CD4-positive, alpha-beta T cell treated with Interleukin-6 for 4 hours (primary cell): ENCODE measurements at regions not wholly inside any gene's neighbourhood (a gene's known extent, or its start where the extent isn't known, plus 50 kb on each side); places are given as distances from the start of the nearest gene placed in this dataset.

Source experiments
- DNase-seq: peaks from one replicate; pipeline ENCODE4 v3.0.0-alpha.2; 2020; ENCODE audit warnings: mixed read lengths

DNA sequence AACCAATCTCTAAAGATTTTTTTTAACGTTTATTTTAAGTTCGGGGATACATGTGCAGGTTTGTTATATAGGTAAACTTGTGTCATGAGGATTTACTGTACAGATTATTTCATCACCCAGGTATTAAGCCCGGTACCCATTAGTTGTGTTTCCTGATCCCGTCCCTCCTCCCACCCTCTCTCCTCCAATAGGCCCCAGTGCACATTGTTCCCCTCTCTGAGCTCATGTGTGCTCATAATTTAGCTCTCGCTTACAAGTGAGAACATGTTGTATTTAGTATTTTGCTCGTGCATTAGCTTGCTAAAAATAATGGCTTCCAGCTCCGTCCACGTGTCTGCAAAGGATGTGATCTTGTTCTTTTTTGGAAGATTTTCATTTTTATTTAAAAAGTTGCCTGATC is 2309.4 kb upstream of the AGA start:
- no peak for DNase-seq

DNA sequence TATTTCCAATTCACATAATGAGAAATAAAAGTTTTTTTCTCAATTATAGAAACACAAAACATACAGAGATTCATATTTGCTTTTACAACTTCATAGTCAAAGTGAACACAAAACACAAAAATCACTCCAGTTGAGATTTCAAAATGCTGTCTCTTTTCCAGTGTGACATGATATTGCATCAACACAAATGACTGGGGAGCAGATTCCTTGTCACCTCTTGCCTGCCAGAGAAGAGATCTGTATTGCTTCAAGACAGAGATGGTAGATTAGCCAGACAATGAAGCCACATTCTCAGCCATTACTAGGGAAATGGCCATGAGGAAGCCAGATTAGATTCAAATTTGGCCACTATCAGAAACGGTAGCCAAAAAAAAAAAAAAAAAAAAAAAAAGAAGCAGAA is 2313.1 kb upstream of the AGA start:
- no peak for DNase-seq

DNA sequence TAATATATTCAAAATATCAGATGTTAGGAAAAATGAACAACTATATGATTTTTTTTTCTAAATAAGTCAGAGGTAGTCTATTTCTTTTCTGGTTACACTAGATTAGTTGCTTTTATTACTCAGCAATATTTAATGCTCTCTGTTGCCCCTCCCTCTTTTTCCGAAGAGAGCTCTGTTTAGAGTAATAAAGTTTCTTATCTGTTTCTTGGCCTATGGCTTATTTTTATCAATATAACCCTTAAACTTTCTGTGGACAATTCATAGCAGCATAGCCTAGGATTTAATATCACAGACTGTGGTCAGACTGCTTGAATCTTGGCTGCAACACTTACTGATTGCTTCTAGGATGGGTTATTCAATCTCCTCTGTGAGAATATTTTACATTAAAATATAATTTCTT is 2315.4 kb upstream of the AGA start:
- DNase-seq = no peak

DNA sequence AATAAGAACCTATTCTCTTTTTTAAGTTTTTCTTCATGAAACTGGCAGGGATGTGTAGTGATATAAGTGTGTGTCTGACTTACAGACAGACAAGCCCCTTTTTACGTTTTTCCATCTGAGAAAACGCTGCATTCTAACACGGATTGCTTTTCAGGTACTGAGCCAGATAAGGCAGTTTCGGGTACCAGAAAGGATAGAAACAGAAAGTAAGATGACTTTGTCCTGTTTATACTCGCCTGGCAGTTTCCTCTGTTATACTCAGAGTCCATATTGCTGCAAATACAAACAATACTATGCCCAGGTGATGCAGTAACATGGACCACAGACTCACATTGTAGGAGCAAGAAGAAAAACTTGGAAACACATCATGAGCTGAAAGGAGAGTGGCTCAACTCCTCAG is 2320.6 kb upstream of the AGA start:
- DNase-seq = no peak

DNA sequence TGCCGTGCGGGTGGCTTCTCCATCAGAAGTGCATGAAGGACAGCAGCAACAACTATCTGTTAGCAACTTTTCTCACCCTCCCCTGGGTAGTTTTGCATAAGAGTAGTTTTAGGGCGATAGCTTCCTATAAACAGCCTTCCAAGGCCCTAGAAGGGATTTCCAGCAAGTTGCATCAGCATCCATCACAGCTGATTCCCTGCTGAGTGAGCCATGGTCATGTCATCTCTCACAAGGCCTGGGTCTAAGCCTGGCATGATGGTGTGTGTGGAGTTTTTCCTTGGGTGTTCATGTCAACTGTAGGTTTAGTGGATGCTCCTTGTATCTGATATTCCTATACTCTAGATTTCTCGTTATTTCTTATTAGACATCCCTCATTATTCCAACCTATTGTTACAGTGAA is 2324.7 kb upstream of the AGA start:
- no peak for DNase-seq

DNA sequence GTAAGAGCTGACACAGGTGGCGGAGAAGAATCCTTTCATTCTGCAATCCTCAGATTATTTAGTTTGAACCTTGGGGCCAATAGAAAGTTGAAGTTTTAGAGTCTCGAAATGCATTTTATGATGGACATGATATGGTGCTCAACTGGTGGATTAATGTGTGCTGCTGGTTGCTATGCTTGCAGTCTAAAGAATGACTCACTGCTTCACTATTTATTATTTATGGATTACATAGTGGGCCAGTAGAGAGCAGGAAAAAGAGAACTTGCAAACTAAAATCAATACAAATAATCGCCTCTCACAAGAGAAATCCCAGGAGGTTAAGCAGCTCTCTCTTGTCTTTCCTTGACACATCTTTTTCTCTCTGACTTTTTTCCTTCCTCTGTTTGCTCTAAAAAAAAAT is 2326.8 kb upstream of the AGA start:
- no peak for DNase-seq

DNA sequence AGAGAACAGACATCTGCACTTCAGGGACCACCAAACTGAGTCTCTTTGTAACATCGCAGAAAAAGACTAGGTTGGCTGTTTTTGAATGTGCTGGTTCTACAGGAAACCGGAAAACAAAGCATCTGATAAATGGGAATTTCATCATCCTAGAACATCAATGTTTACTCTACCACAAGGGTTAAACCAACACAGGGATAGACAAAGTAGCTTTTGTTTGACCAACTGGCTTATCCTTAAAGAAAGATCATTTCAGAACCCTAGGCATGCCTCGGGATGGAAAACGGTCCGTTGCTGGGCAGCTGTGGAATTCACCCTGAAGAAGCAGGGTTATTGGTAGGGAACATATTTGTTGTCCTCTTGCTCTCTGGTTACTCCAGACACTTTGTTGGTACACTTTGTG is 2355.5 kb upstream of the AGA start:
- no peak for DNase-seq

DNA sequence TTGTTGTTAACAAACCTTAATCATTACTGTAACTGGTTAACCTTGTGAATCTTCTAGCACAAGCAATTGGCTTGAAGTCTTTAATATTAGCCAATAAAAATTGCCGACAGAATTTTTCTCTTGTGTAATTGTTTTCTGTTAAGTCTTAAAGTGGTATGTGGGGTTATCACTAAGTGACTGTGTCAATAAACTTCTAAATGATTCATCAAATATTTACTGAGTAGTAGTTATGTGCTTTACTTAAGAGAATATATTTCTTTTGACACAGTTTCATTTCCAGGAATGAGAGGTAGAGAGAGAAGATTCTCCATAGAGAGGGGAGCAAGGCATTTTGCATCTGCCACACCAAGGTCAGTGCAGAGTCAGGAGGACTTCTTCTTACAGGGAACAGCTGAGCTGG is 2361.6 kb upstream of the AGA start:
- no peak for DNase-seq

DNA sequence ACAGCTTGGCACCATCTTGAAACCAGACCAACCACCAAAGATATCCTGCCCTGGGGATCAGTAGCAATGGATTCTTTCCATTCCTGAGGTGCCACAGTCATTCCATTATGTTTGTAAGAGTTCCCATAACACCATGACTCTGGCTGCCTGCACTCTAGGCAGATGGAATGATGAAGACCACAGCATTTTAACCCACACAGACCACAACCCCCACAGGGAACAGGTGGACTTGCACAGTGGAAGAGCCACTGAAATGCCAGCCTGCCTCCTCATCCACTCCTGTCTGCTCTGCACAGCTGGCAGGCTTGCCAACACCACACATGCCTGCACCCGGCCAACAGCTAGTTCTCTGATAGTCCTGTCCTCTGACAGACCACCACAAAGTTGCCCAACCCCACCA is 2362.2 kb upstream of the AGA start:
- no peak for DNase-seq

DNA sequence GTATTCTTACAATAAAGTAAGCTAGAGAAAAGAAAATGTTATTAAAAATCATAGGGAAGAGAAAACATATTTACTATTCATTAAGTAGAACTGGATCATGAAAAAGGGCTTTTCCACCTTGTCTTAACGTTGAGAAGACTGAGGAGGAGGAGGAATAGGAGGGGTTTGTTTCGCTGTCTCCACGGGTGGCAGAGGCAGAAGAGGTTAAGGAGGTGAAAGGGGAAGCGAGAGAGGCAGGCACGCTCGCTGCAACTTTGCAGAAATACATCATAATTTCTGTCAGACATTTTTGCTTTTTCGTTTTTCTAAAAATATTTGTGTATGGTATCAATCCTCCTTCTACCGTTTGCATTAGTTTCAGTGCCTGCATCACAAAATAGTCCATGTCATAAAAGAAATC is 2375.1 kb upstream of the AGA start:
- no peak for DNase-seq

DNA sequence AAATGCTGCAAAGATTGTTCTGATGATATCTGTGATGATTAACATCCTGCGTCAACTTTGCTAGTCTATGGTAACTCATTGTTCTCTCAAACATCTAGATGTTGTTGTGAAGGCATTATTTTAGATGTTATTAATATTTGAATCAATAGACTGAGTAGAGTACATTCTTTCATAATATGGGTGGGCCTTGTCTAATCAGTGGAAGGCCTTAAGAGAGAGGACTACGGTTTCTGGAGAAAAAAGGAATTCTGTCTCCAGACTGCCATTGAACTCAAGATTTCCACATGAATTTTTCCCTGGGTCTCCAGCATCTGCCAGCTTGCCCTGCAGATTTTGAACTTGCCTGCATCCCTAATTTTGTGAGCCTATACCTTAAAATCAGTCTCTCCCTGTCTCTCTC is 2381.1 kb upstream of the AGA start:
- DNase-seq = no peak

DNA sequence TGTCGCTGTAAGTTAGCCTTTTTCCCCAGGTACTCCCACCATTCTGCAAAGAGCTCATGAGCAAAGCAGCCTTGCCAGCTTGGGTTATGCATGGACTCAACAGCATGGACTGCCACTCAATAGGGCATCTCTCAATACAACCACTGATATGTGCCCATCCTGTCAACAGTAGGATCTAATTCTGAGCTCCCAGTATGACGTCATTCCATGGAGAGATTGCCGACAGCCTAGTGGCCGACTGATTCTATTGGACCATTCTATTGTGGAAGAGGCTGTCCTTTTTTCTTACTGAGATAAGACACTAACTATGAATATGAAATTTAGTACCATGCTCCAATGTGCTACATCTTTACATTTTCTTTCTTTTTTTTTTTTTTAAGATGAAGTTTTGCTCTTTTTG is 2389.0 kb upstream of the AGA start:
- no peak for DNase-seq

DNA sequence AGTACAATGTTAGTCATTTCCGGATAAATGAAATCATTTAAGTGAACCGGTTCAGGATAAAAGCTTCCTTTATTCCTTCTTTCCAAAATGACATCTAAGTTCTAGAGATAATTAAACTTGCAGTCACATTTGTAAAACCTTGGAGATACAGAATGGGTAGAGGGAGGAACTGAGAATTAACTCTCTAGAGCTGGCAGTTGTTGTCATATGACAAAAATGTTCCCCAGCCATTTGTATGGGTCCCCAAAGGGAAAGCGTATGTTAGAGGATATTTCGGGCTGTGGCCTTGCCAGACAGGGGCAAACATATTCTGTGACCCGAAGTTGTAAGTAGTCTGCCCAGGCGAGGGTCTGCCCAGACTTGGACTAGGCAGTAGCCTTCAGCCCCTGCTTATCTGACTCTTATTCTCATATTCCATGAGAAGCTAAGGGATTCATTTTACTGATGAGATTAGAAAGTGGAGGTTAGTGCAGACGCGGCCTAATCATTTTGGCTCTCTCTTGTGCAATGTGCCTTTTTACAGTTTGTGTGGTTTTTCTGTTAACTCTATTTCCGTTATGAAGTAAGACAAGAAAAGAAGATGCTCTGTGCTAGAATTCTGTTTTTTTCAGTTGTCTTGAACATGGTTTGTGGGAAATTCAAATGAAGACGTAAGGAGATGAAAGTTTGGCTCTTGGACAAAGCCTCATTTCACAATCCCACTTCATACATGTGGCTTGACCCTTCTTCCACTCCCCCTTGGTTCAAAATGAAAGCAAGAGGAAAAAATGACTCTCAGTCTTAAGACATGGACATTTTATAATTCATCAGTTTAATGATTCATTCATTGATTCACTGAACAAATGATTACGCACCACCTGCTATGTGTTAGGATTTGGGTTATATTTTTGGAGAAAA is 2394.2 kb upstream of the AGA start:
- DNase-seq = no peak

DNA sequence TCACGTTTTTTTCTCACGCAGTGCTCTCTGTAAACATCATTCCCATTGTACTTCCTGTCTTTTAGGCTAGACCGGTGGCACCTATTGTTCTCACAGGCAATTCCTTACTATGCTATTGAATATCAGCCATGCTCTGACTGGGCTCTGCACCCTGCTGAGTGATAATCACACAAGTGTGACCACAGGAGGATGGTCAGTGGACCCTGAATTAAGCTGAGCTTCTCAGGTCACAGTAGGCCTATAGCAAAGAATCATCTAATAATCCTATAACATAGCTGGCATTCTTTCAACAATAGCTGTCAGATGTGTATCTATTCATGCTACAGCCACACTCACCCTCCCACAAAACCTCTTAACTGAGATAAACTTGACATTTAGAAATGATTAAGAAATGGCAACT is 2399.8 kb upstream of the TENM3 start:
- DNase-seq = no peak

DNA sequence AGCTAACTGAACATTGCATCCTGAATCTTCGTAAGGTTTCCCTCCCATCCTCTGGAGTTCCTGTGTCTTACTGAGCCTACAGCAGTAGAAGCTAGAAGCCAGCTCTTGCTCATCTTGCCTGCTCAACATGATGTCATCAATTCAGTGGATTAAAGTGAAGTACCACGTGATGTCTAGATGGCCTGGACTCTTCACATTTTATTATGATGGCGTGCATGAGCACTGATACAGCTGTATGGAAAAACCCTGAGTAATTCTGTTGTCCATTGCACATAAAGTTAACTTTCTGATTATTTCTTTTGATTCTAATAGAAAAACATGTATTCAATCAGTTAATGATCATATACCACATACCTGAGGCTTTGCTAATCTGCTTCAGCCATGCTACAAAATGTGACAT is 2387.7 kb upstream of the TENM3 start:
- no peak for DNase-seq

DNA sequence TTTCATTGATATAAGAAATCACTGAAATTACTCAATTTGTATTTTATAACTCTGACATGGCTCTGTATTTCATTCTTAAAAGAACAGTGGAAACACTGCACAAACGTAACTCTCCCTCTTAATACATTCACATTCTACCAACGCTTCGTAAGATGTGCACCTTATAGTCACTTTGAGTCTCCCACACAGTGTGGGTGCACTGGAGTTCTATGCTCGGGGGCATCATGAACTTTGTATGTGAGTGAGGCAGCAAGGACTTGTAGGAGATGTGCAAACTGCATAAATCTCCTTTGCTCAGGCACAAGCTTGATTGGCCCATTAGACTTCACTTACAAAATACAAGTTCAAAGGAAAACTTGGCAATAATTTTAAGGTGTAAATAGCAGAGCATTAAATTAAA is 2385.0 kb upstream of the TENM3 start:
- DNase-seq = no peak

DNA sequence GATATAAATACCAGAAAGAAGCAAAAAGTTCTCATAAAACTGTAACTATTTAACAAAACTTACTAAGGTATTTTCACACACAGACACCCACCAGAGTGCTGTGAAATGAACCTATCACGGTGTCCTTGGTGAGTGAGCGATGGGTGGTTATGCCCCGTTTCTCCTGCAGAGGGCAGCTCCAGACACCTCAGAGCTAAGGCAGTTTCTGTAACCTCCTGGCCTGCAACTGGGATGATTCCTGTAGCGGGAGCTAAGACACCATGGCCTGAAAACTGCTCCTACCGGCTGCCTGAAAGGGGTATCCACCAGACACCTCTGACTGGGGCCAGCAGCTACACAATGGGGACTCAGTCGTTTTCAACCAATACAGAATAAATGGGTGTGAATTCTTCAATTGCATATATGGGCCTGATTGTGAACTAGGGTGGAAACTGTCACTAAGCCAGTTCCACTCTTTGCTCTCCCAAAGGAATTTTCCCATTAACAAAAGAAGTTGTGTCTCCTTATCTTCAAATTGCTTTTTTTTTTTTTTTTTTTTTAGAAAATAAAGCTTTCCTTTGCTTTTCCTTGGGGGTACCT is 2375.8 kb upstream of the TENM3 start:
- no peak for DNase-seq

DNA sequence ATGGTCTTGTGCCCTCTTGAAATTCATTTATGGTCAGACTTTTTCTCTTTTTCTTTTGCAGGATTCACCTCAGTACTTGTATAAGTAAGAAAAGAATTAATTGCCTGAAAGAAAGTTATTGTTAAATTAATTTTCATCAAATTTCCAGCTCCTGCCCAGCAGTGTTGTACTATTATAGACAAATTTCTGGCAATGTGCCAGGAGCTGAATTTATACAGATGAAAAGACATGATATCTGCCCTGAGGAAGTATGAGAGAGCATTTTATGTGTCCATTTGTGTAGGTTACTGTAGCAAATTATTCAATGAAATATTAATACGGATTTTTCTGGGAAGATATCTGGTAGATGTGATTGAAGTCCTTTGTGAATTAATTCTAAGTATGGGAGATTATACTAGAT is 2371.5 kb upstream of the TENM3 start:
- DNase-seq = no peak

DNA sequence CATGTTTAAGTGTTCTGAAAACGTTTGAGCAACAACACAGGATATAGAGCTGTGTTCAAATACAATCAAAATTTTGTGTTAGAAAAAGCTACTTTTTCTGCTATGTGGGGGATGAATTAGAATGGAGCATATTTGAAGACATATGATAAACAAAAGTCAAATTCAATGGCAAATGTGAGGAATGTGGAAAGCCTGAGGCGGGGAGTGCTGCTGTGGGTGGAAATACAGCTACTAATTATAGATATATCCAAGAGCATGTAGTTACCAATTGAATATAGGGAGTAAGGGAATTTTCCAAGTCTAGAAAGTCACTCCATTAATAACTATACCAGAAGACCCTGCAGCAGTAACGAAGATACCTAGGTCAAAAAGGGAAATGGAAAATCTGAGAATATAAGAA is 2370.4 kb upstream of the TENM3 start:
- no peak for DNase-seq

DNA sequence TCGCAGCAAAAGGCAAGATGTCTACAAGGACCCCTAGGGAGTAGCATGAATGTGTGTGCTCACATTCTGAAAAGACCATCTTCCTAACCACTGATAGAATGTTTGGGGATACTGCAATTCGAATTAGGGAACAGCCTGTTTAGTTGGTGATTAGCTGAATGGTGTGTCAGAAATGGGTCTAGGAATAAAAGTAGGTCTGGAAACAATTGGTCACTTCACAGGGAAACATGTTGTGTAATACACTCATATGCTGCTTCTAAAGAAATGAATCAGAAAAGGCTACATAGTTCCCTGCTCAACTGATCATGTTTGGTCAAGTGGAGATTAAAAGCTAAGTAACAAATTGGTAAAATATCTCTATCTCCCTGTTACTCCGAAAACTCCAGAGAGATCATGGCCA is 2362.4 kb upstream of the TENM3 start:
- no peak for DNase-seq

DNA sequence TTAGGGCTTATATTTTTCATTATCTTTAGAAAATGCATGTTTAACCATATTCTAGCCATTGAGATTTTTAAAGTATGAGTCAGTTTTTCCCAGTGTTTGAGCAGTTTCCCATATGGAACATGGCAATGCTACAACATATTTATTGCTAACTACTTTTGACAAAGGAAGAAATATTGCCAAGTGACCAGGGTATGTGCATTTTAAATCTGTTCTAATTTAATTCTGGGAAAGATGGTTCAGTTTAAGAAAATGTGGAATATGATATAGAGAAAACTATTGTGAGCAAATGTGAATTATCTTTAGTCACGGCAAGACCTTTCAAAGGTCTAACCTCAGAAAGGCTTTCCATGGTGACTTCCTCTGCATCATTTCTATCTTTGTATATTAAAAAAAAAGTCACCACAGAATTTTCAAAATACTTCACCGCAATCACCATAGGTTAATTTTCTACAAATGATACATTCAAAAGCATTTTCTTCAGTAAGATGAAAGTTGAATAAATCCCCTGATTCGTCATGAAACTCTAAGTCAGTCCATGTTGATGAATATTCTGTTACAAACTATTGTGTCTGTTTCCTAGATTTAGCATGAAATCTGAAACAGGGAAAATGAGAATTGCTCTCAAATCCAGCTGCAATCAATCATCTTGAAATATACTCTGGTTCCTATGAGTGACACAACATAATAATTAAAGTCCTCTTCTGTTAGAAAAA is 2349.0 kb upstream of the TENM3 start:
- no peak for DNase-seq

DNA sequence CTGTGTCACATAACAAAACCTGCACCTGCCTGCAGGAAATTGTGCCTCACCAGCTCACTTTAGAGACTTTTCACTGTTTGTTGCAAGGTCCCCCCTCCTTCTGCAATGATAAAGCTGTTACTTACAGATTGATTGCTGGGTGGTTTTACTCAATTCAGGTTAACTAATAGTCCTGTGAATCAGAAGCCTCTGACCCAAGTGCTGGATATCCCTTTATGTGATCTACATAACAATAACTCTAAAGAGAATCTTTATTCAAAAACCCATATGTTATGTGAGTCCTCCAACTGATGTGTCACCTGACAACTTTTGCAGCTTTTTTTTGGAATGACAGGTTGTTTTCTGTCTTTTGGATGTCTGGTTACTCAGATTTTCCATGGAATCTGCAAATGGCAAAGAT is 2323.6 kb upstream of the TENM3 start:
- DNase-seq = no peak

DNA sequence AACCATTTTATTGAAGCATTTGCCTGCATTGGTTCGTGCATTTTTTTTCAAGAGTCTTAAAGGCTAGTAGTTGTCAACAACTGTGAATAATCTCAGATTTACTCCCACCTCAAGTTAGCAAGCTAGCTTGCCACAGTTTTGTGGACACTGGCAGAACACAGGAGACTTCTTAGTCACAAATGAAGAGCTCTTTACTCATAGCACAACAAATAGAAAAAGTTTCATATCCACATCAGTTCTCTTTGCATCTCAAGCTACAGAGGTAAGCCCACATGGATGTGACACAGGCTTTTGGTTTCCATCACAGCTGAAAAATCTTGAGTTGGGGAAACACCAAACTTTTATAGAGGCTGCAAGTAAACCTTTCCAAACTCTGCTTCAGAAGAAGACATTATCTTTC is 2315.7 kb upstream of the TENM3 start:
- no peak for DNase-seq

DNA sequence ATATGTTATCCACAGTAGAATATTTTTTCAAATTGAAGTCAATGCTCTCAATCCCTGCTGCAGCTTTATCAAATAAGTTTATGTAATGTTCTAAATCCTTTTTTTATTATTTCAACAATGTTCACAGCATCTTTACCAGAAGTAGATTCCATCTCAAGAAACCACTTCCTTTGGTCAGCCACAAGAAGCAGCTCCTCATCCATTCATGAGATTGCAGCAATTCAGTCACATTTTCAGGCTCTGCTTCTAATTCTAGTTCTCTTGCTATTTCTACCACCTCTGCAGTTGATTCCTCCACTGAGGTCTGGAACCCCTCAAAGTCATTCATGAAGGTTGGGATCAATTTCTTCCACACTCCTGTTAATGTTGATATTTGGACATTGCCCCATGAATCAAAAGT is 2301.3 kb upstream of the TENM3 start:
- no peak for DNase-seq
